K562 (cell line): ENCODE measurements at regions not wholly inside any gene's neighbourhood (a gene's known extent, or its start where the extent isn't known, plus 50 kb on each side); places are given as distances from the start of the nearest gene placed in this dataset.

Experiments used
- BDP1 ChIP-seq: IDR thresholded peaks from 3 replicates; pipeline ENCODE4 v1.6.1; 2011; ENCODE audit not compliant: insufficient read length, insufficient read depth
- CBX8 ChIP-seq: fragments of 200-600 bp; sonication (generic); IDR thresholded peaks from 2 replicates; pipeline ENCODE4 v1.6.1; 2012; ENCODE audit warnings: borderline replicate concordance, mixed run types, low read depth, mild to moderate bottlenecking, moderate library complexity, mixed read lengths, low read length, control low read depth, inconsistent platforms; ENCODE audit not compliant: poor library complexity, severe bottlenecking; ENCODE audit errors: extremely low read depth
- CHCHD3 ChIP-seq: fragments of 250-450 bp; sonication (Bioruptor Pico); IDR thresholded peaks from 2 replicates; pipeline ENCODE4 v2.1.2; 2022; ENCODE audit warnings: mild to moderate bottlenecking
- CHD4 ChIP-seq: fragments of 200-600 bp; sonication (generic); IDR thresholded peaks from 3 replicates; pipeline ENCODE4 v1.6.1; 2012; ENCODE audit warnings: low read depth, mild to moderate bottlenecking, mixed read lengths, low read length, inconsistent platforms; ENCODE audit not compliant: insufficient read depth, insufficient replicate concordance, poor library complexity, severe bottlenecking
- FOXJ2 ChIP-seq: fragments of 200-800 bp; sonication (Bioruptor generic); IDR thresholded peaks from 2 replicates; pipeline ENCODE4 v1.6.1; 2016; ENCODE audit warnings: missing genetic modification characterization, missing compliant biosample characterization
- FOXJ3 ChIP-seq: sonication (generic); formaldehyde crosslinking; IDR thresholded peaks from 2 replicates; pipeline ENCODE4 v1.4.0; 2020; ENCODE audit warnings: mild to moderate bottlenecking, missing genetic modification reagents
- HNRNPH1 ChIP-seq: fragments of 200-400 bp; formaldehyde crosslinking; optimal IDR thresholded peaks from 2 replicates; pipeline ENCODE3; 2017; ENCODE audit warnings: low read depth, mild to moderate bottlenecking, low read length, moderate library complexity
- MECOM ChIP-seq: fragments of 250-450 bp; sonication (Bioruptor Pico); IDR thresholded peaks from 2 replicates; pipeline ENCODE4 v1.8.0; 2022; ENCODE audit warnings: inconsistent platforms
- NR3C1 ChIP-seq: sonication (generic); formaldehyde crosslinking; IDR thresholded peaks from 2 replicates; pipeline ENCODE4 v1.8.1; 2022; ENCODE audit warnings: missing genetic modification reagents
- TCF7L2 ChIP-seq: fragments of 150-350 bp; IDR thresholded peaks from 2 replicates; pipeline ENCODE4 v1.6.1; 2016; ENCODE audit warnings: low read depth, mild to moderate bottlenecking, low read length, moderate library complexity
- ZNF197 ChIP-seq: fragments of 200-800 bp; sonication (Bioruptor generic); IDR thresholded peaks from 2 replicates; pipeline ENCODE4 v1.6.1; 2016; ENCODE audit warnings: low read depth, missing genetic modification characterization, missing compliant biosample characterization
- ZNF79 ChIP-seq: fragments of 250-450 bp; sonication (Bioruptor Pico); IDR thresholded peaks from 2 replicates; pipeline ENCODE4 v1.4.0; 2020; ENCODE audit warnings: low read depth, mild to moderate bottlenecking, moderate library complexity
- TF ChIP-seq, protein P1 (sequence below), 2 experiments: fragments of 150-350 bp in 1 of 2; IDR thresholded peaks; 2 replicates each; pipeline ENCODE4 v1.6.1; 2012 to 2016; ENCODE audit warnings: low read depth in 2 of 2, low read length in 2 of 2, mild to moderate bottlenecking in 1 of 2, moderate library complexity in 1 of 2
- TF ChIP-seq, protein P2 (sequence below), 2 experiments: IDR thresholded peaks; 2 replicates each; pipeline ENCODE4 v1.6.1; 2011; ENCODE audit warnings: borderline replicate concordance in 1 of 2, control low read depth in 1 of 2, low read depth in 1 of 2, low read length in 1 of 2, mild to moderate bottlenecking in 1 of 2, mixed read lengths in 1 of 2, moderate library complexity in 1 of 2; ENCODE audit not compliant: insufficient read depth in 1 of 2, insufficient read length in 1 of 2, poor library complexity in 1 of 2, severe bottlenecking in 1 of 2; ENCODE audit errors: extremely low read depth in 1 of 2
- TF ChIP-seq, protein P3 (sequence below), 3 experiments: fragments of 200-800 bp in 1 of 3; fragments of 250-450 bp in 1 of 3; fragments of 450-650 bp in 1 of 3; sonication (Bioruptor Pico) in 1 of 3; sonication (Bioruptor generic) in 1 of 3; formaldehyde crosslinking in 1 of 3; IDR thresholded peaks; 2 replicates each; pipeline versions ENCODE4 v1.6.1 to v1.8.0; 2016 to 2022; ENCODE audit warnings: mild to moderate bottlenecking in 2 of 3, missing genetic modification characterization in 2 of 3, missing compliant biosample characterization in 1 of 3, moderate library complexity in 1 of 3
- TF ChIP-seq, protein P4 (sequence below): fragments of 450-650 bp; formaldehyde crosslinking; IDR thresholded peaks from 2 replicates; pipeline ENCODE4 v1.4.0; 2020; ENCODE audit warnings: mild to moderate bottlenecking, moderate library complexity

DNA sequence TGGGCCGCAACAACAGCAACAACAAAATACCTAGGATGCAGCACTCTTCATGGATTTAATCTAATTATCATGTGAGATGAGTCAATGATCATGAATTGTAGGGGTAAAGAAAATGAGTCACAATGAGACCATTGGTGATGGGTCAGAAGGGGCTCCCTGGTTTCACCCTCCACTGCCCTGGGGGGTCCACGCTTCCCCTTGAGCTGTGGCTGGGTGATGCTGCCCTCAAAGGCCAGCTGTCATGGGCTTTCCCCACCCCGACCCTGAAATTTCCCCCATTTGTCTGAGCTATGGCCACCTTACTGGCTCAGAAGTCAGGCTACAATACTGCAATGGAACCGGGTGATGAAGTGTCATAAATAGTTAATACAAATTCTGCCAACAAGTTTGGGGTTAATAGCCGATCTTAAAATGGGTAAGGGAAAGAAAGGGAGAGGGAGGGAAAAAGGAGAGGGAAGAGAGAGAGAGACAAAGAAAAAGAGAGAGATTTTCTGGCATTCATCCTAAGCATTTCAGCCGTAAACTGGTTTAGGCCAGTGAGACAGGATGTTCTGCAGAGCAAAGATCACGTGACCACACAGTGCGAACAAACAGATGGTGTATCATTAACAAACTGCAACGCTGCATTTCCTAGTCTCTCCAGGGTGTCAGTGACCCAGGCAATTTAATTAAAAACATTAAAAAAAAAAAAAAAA lies 143.4 kb upstream of the ERRFI1 start (continued):
- TF ChIP-seq, protein P1, sequence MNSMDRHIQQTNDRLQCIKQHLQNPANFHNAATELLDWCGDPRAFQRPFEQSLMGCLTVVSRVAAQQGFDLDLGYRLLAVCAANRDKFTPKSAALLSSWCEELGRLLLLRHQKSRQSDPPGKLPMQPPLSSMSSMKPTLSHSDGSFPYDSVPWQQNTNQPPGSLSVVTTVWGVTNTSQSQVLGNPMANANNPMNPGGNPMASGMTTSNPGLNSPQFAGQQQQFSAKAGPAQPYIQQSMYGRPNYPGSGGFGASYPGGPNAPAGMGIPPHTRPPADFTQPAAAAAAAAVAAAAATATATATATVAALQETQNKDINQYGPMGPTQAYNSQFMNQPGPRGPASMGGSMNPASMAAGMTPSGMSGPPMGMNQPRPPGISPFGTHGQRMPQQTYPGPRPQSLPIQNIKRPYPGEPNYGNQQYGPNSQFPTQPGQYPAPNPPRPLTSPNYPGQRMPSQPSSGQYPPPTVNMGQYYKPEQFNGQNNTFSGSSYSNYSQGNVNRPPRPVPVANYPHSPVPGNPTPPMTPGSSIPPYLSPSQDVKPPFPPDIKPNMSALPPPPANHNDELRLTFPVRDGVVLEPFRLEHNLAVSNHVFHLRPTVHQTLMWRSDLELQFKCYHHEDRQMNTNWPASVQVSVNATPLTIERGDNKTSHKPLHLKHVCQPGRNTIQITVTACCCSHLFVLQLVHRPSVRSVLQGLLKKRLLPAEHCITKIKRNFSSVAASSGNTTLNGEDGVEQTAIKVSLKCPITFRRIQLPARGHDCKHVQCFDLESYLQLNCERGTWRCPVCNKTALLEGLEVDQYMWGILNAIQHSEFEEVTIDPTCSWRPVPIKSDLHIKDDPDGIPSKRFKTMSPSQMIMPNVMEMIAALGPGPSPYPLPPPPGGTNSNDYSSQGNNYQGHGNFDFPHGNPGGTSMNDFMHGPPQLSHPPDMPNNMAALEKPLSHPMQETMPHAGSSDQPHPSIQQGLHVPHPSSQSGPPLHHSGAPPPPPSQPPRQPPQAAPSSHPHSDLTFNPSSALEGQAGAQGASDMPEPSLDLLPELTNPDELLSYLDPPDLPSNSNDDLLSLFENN (IDR thresholded peaks at IDR 0.05; ENCODE audit: low read depth in 2 of 2, low read length in 2 of 2), result no peak
- TF ChIP-seq, protein P2, sequence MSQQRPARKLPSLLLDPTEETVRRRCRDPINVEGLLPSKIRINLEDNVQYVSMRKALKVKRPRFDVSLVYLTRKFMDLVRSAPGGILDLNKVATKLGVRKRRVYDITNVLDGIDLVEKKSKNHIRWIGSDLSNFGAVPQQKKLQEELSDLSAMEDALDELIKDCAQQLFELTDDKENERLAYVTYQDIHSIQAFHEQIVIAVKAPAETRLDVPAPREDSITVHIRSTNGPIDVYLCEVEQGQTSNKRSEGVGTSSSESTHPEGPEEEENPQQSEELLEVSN (IDR thresholded peaks at IDR 0.05; ENCODE audit: borderline replicate concordance in 1 of 2, extremely low read depth in 1 of 2, insufficient read depth in 1 of 2, insufficient read length in 1 of 2, low read depth in 1 of 2, low read length in 1 of 2, poor library complexity in 1 of 2, severe bottlenecking in 1 of 2), result peak in 1 of 2 experiments; percentile 4
- TF ChIP-seq FOXJ2 (no peak), BDP1 (no peak), ZNF79 (CRISPR knock-in tag) (no peak), CHCHD3 (CRISPR knock-in tag) (no peak), CBX8 (no peak), FOXJ3 (no peak), CHD4 (no peak), NR3C1 (no peak), TCF7L2 (no peak), ZNF197 (CRISPR knock-in tag) (peak; percentile 22; the same call in 1 of the 2 replicates), MECOM (CRISPR knock-in tag) (peak; percentile 62; the same call in 1 of the 2 replicates), HNRNPH1 (no peak)
- TF ChIP-seq, protein P3, sequence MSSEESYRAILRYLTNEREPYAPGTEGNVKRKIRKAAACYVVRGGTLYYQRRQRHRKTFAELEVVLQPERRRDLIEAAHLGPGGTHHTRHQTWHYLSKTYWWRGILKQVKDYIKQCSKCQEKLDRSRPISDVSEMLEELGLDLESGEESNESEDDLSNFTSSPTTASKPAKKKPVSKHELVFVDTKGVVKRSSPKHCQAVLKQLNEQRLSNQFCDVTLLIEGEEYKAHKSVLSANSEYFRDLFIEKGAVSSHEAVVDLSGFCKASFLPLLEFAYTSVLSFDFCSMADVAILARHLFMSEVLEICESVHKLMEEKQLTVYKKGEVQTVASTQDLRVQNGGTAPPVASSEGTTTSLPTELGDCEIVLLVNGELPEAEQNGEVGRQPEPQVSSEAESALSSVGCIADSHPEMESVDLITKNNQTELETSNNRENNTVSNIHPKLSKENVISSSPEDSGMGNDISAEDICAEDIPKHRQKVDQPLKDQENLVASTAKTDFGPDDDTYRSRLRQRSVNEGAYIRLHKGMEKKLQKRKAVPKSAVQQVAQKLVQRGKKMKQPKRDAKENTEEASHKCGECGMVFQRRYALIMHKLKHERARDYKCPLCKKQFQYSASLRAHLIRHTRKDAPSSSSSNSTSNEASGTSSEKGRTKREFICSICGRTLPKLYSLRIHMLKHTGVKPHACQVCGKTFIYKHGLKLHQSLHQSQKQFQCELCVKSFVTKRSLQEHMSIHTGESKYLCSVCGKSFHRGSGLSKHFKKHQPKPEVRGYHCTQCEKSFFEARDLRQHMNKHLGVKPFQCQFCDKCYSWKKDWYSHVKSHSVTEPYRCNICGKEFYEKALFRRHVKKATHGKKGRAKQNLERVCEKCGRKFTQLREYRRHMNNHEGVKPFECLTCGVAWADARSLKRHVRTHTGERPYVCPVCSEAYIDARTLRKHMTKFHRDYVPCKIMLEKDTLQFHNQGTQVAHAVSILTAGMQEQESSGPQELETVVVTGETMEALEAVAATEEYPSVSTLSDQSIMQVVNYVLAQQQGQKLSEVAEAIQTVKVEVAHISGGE (CRISPR knock-in tag; IDR thresholded peaks at IDR 0.05), result no peak
- TF ChIP-seq, protein P4, sequence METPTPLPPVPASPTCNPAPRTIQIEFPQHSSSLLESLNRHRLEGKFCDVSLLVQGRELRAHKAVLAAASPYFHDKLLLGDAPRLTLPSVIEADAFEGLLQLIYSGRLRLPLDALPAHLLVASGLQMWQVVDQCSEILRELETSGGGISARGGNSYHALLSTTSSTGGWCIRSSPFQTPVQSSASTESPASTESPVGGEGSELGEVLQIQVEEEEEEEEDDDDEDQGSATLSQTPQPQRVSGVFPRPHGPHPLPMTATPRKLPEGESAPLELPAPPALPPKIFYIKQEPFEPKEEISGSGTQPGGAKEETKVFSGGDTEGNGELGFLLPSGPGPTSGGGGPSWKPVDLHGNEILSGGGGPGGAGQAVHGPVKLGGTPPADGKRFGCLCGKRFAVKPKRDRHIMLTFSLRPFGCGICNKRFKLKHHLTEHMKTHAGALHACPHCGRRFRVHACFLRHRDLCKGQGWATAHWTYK, result no peak
